ENCODE measurements at regions not wholly inside any gene's neighbourhood (a gene's known extent, or its start where the extent isn't known, plus 50 kb on each side); places are given as distances from the start of the nearest gene placed in this dataset.

GRCh38 chr16:51968749-51969148 is 578.2 kb downstream of the TOX3 start:
- TF ChIP-seq POLR2AphosphoS5 (IDR thresholded peaks at IDR 0.05) (no peak), POLR2A (IDR thresholded peaks at IDR 0.05) (no peak)
- TF ChIP-seq, protein P1, sequence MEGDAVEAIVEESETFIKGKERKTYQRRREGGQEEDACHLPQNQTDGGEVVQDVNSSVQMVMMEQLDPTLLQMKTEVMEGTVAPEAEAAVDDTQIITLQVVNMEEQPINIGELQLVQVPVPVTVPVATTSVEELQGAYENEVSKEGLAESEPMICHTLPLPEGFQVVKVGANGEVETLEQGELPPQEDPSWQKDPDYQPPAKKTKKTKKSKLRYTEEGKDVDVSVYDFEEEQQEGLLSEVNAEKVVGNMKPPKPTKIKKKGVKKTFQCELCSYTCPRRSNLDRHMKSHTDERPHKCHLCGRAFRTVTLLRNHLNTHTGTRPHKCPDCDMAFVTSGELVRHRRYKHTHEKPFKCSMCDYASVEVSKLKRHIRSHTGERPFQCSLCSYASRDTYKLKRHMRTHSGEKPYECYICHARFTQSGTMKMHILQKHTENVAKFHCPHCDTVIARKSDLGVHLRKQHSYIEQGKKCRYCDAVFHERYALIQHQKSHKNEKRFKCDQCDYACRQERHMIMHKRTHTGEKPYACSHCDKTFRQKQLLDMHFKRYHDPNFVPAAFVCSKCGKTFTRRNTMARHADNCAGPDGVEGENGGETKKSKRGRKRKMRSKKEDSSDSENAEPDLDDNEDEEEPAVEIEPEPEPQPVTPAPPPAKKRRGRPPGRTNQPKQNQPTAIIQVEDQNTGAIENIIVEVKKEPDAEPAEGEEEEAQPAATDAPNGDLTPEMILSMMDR (IDR thresholded peaks at IDR 0.05 in 8 of 11, conservative IDR thresholded peaks at IDR 0.05 in 3 of 11): no peak
